ENCODE measurements at regions not wholly inside any gene's neighbourhood (a gene's known extent, or its start where the extent isn't known, plus 50 kb on each side); places are given as distances from the start of the nearest gene placed in this dataset.
"Not testable (repeated sequence)": the region's sequence is repeated elsewhere in the genome, so short reads cannot be mapped to it uniquely, and the experiment has no call there.

GRCh38 chr3:18121020-18121419, 304.1 kb downstream of the SATB1 start:
- no peak for DNase-seq

GRCh38 chr3:18119866-18120265, 305.3 kb downstream of the SATB1 start:
- no peak for DNase-seq

- no peak for DNase-seq
Observed at GRCh38 chr3:18114894-18115293, 310.2 kb downstream of the SATB1 start.

GRCh38 chr3:18113417-18113816, 311.7 kb downstream of the SATB1 start:
- DNase-seq = no peak

- no peak for DNase-seq
Observed at GRCh38 chr3:18112674-18113375, 312.3 kb downstream of the SATB1 start.

- DNase-seq = no peak
Observed at GRCh38 chr3:18111796-18112232, 313.3 kb downstream of the SATB1 start.

- no peak for DNase-seq
Observed at GRCh38 chr3:18103591-18103990, 321.5 kb downstream of the SATB1 start.

GRCh38 chr3:18100121-18100520, 325.0 kb downstream of the SATB1 start:
- no peak for DNase-seq

- no peak for DNase-seq
Observed at GRCh38 chr3:18099611-18100010, 325.5 kb downstream of the SATB1 start.

GRCh38 chr3:18098960-18099587, 326.1 kb downstream of the SATB1 start:
- no peak for DNase-seq

- no peak for DNase-seq
Observed at GRCh38 chr3:18097989-18098388, 327.1 kb downstream of the SATB1 start.

- DNase-seq = no peak
Observed at GRCh38 chr3:18097473-18097872, 327.7 kb downstream of the SATB1 start.

GRCh38 chr3:18092726-18093125, 332.4 kb downstream of the SATB1 start:
- DNase-seq = no peak

GRCh38 chr3:18090377-18090776, 334.8 kb downstream of the SATB1 start:
- DNase-seq = no peak

GRCh38 chr3:18087988-18088387, 337.2 kb downstream of the SATB1 start:
- DNase-seq = no peak

- no peak for DNase-seq
Observed at GRCh38 chr3:18086760-18087159, 338.4 kb downstream of the SATB1 start.

GRCh38 chr3:18086078-18086477, 339.1 kb downstream of the SATB1 start:
- no peak for DNase-seq

GRCh38 chr3:18085429-18085828, 339.7 kb downstream of the SATB1 start:
- no peak for DNase-seq

- not testable (repeated sequence) for DNase-seq
Observed at GRCh38 chr3:18083273-18083590, 340.8 kb upstream of the TBC1D5 start.

GRCh38 chr3:18082551-18083272, 340.3 kb upstream of the TBC1D5 start:
- no peak for DNase-seq

GRCh38 chr3:18080198-18080689, 337.8 kb upstream of the TBC1D5 start:
- DNase-seq = no peak

- no peak for DNase-seq
Observed at GRCh38 chr3:18079739-18080138, 337.3 kb upstream of the TBC1D5 start.

- no peak for DNase-seq
Observed at GRCh38 chr3:18079062-18079461, 336.6 kb upstream of the TBC1D5 start.

Data from hindlimb muscle (tissue), 1 donor.